GM20000 (cell line): ENCODE measurements at regions not wholly inside any gene's neighbourhood (a gene's known extent, or its start where the extent isn't known, plus 50 kb on each side); places are given as distances from the start of the nearest gene placed in this dataset.

Experiments
- DNase-seq: peaks from one replicate; pipeline ENCODE4 v3.0.0; 2012; ENCODE audit warnings: low spot score
- TF ChIP-seq, protein P1 (sequence below): IDR thresholded peaks from 2 replicates; pipeline ENCODE4 v1.5.1; 2012; ENCODE audit warnings: mild to moderate bottlenecking, control low read depth; ENCODE audit errors: extremely low read depth, missing control alignments

DNA sequence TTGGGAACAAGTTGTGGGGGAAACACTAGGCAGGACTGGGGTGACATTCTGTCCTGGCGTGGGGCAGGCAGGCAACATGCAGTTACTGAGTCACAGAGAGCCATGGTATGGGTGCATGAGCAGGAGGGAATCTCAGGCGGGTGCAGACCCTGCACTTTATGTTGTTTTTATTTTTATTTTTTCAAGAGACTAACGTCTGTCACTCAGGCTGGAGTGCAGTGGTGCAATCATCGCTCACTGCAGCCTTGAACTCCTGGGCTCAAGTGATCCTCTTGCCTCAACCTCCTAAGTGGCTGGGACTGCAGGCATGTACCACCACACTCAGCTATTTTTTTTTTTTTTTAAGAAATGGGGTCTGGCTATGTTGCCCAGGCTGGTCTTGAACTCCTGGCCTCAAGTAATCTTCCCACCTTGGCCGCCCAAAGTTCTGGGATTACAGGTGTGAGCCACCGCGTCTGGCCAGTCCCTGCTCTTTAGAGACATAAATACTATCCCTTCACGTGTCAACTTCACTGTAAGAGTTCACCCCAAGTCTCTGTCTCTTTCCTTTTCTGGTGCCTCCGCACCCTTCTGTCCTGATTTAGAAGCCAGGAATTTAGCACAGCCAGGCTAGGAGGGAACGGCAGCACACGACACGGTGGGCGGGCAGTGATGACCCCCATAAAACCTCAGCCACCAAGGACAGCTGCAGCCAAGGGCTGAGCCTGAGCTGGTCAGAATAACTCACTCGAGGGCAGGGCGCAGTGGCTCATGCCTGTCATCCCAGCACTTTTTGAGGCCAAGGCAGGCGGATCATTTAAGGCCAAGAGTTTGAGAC lies 72.8 kb upstream of the IQSEC1 start:
- no peak for DNase-seq
- TF ChIP-seq, protein P1, sequence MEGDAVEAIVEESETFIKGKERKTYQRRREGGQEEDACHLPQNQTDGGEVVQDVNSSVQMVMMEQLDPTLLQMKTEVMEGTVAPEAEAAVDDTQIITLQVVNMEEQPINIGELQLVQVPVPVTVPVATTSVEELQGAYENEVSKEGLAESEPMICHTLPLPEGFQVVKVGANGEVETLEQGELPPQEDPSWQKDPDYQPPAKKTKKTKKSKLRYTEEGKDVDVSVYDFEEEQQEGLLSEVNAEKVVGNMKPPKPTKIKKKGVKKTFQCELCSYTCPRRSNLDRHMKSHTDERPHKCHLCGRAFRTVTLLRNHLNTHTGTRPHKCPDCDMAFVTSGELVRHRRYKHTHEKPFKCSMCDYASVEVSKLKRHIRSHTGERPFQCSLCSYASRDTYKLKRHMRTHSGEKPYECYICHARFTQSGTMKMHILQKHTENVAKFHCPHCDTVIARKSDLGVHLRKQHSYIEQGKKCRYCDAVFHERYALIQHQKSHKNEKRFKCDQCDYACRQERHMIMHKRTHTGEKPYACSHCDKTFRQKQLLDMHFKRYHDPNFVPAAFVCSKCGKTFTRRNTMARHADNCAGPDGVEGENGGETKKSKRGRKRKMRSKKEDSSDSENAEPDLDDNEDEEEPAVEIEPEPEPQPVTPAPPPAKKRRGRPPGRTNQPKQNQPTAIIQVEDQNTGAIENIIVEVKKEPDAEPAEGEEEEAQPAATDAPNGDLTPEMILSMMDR: no peak

DNA sequence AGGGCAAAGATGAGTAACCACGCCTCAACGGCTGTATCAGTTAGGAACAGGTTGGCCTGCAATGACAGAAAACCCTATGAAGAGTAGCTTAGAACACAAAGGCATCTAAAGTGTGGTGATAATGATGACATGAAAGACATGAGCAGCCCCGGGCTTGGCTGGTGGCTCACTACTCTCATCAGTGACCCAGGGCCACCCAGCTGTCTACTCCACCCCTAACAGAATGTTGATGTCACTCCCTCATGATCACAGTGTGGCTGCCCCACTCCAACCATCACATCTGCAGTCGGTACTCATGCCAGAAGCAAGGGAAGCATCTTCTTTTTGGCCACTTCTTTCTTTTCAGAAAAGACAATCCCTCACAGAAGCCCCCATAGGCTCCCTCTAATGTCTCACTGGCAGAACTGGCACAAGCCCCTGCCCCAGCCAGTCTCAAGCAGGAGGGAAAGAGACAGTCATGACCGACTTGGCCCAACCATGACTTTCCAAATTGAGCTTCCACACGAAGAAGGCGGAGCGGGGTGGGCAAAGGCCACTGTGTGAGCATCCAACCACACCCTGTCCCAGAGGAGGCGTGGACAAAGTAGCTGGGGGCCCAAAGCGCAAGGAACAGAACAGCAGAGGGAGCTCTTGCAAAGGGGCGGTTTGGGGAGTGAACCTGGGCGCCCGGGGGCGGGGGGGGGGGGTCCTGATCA lies 72.0 kb upstream of the IQSEC1 start:
- no peak for DNase-seq
- TF ChIP-seq, protein P1: no peak

GRCh38 chr3:13144163-13145023 lies 71.2 kb upstream of the IQSEC1 start:
- TF ChIP-seq, protein P1: no peak
- DNase-seq: no peak

GRCh38 chr3:13143381-13144004 lies 70.3 kb upstream of the IQSEC1 start:
- TF ChIP-seq, protein P1: no peak

DNA sequence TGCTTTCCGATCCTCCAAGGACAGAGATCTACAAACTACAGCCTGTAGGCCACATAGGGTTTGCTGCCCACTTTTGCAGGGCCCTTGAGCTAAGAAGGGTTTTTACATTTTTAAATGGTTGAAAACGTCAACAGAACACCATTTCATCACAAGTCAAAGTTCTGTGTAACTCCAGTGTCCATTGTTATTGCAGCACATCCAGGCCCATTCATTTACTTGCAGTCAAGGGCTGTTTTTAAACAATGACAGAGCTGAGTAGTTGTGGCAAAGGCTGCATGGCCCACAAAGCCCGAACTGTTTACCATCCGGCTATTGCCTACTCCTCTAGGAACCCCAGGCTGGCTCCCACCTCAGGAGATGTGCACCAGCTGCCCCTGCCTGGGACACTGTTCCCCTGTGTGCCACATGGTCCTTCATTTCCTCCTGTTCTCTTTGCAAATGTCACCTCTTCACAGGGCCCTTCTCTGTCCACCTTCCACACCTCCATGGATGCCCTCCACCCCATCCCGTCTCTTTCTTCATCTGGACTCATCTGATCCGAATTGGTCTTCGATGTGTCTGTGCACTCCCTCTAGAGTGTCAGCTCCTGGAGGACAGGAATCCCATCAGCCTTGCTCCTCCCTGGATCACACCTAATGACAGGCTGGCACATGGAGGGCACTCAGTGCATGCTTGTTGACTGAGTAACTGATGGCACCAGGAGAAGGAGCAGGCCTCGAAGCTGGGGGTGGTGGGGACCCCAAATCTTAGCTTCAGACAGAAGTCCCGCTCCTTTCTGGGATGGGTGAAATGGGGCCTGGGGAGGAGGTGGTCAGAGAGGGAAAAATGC lies 69.5 kb upstream of the IQSEC1 start:
- TF ChIP-seq, protein P1: no peak
- no peak for DNase-seq

More at GRCh38 chr3:13143381-13144004, 70.3 kb upstream of the IQSEC1 start:
- no peak for DNase-seq

DNA sequence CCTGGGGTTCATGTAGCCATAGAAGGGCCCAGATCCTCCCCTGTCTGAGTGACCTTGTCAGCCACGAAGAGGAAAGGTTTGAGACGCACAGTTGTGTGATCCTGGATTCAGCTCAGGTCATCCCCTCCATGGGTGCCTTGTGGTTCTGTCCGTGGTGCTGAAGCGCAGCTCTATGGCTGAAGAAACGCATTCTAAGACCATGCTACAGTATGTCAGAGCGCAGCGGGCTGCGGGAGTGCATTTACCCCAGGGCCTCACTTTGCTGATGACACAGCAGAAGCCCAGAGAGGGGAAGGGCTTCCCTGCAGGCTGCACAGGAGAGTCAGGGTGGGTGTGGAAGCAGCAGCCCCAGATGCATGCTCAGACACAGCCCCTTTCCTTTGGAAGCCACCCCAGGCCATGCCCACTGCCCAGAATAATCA lies 68.8 kb upstream of the IQSEC1 start:
- TF ChIP-seq, protein P1: no peak
- peak; percentile 37 for DNase-seq
